H9 (cell line): ENCODE measurements at regions not wholly inside any gene's neighbourhood (a gene's known extent, or its start where the extent isn't known, plus 50 kb on each side); places are given as distances from the start of the nearest gene placed in this dataset.

Source experiments
- DNase-seq: peaks from one replicate; pipeline ENCODE4 v3.0.0-alpha.2; 2017
- H2AFZ ChIP-seq: one replicate; pipeline ENCODE4 v1.6.1; 2013; ENCODE audit warnings: mild to moderate bottlenecking, low read length, control low read depth, moderate library complexity
- H2AK5ac ChIP-seq: 2 replicates; pipeline ENCODE4 v1.6.1; 2013; ENCODE audit warnings: low read length, control low read depth, mixed read lengths; ENCODE audit not compliant: insufficient read length
- H2BK120ac ChIP-seq: one replicate; pipeline ENCODE4 v1.6.1; 2013; ENCODE audit warnings: low read depth, mild to moderate bottlenecking, low read length, control low read depth, inconsistent platforms; ENCODE audit not compliant: poor library complexity, severe bottlenecking
- H2BK12ac ChIP-seq: 2 replicates; pipeline ENCODE4 v1.6.1; 2013; ENCODE audit warnings: low read length, control low read depth, mixed read lengths, low read depth; ENCODE audit not compliant: insufficient read length
- H2BK15ac ChIP-seq: 2 replicates; pipeline ENCODE4 v1.6.1; 2013; ENCODE audit warnings: low read depth, low read length, control low read depth
- H2BK20ac ChIP-seq: one replicate; pipeline ENCODE4 v1.6.1; 2013; ENCODE audit warnings: low read depth, mild to moderate bottlenecking, low read length, control low read depth, inconsistent platforms; ENCODE audit not compliant: poor library complexity, severe bottlenecking
- H2BK5ac ChIP-seq: 2 replicates; pipeline ENCODE4 v1.6.1; 2013; ENCODE audit warnings: low read length, control low read depth, mixed read lengths; ENCODE audit not compliant: insufficient read length
- H3K14ac ChIP-seq: 2 replicates; pipeline ENCODE4 v1.6.1; 2013; ENCODE audit warnings: low read length, control low read depth; ENCODE audit not compliant: insufficient read depth
- H3K18ac ChIP-seq: 2 replicates; pipeline ENCODE4 v1.6.1; 2013; ENCODE audit warnings: low read depth, mild to moderate bottlenecking, mixed read lengths, low read length, control low read depth; ENCODE audit not compliant: insufficient read length
- H3K23ac ChIP-seq: 2 replicates; pipeline ENCODE4 v1.6.1; 2013; ENCODE audit warnings: low read length, control low read depth, mixed read lengths, low read depth; ENCODE audit not compliant: insufficient read length
- H3K23me2 ChIP-seq: 2 replicates; pipeline ENCODE4 v1.6.1; 2013; ENCODE audit warnings: low read depth, mild to moderate bottlenecking, mixed read lengths, low read length, control low read depth; ENCODE audit not compliant: insufficient read length, poor library complexity, severe bottlenecking
- H3K27ac ChIP-seq: 2 replicates; pipeline ENCODE4 v1.5.1; 2013; ENCODE audit warnings: low read length, control low read depth, mixed read lengths, low read depth; ENCODE audit not compliant: insufficient read length
- H3K27me3 ChIP-seq: 2 replicates; pipeline ENCODE4 v1.6.1; 2013; ENCODE audit warnings: low read length, control low read depth, inconsistent platforms; ENCODE audit not compliant: insufficient read depth
- H3K4ac ChIP-seq: 2 replicates; pipeline ENCODE4 v1.6.1; 2013; ENCODE audit warnings: low read depth, mild to moderate bottlenecking, control low read depth, inconsistent platforms, low read length, moderate library complexity
- H3K4me1 ChIP-seq: 2 replicates; pipeline ENCODE4 v1.6.1; 2013; ENCODE audit warnings: low read length, control low read depth, inconsistent platforms; ENCODE audit not compliant: insufficient read depth
- H3K4me2 ChIP-seq: 2 replicates; pipeline ENCODE4 v1.6.1; 2013; ENCODE audit warnings: low read length, control low read depth, mixed read lengths; ENCODE audit not compliant: insufficient read length, insufficient read depth
- H3K56ac ChIP-seq: 2 replicates; pipeline ENCODE4 v1.6.1; 2013; ENCODE audit warnings: low read depth, mild to moderate bottlenecking, mixed read lengths, low read length, control low read depth; ENCODE audit not compliant: insufficient read length
- H3K79me1 ChIP-seq: 2 replicates; pipeline ENCODE4 v1.6.1; 2013; ENCODE audit warnings: low read depth, mild to moderate bottlenecking, moderate library complexity, low read length, control low read depth, inconsistent platforms; ENCODE audit not compliant: insufficient read depth, poor library complexity, severe bottlenecking
- H3K79me2 ChIP-seq: 2 replicates; pipeline ENCODE4 v1.6.1; 2013; ENCODE audit warnings: low read length, control low read depth, inconsistent platforms; ENCODE audit not compliant: insufficient read depth
- H3K9ac ChIP-seq: 2 replicates; pipeline ENCODE4 v1.6.1; 2013; ENCODE audit warnings: low read length, control low read depth, mixed read lengths; ENCODE audit not compliant: insufficient read length; ENCODE audit errors: extremely low read depth
- H3K9me3 ChIP-seq: one replicate; pipeline ENCODE4 v1.6.1; 2013; ENCODE audit warnings: low read depth, low read length, inconsistent platforms; ENCODE audit not compliant: control insufficient read depth
- H3T11ph ChIP-seq: one replicate; pipeline ENCODE4 v1.6.1; 2013; ENCODE audit warnings: mild to moderate bottlenecking, low read length, control low read depth, inconsistent platforms
- H4K20me1 ChIP-seq: one replicate; pipeline ENCODE4 v1.6.1; 2013; ENCODE audit not compliant: control insufficient read depth, insufficient read length, insufficient read depth
- H4K5ac ChIP-seq: 2 replicates; pipeline ENCODE4 v1.6.1; 2013; ENCODE audit warnings: low read depth, mild to moderate bottlenecking, mixed read lengths, low read length, control low read depth; ENCODE audit not compliant: insufficient read length
- H4K8ac ChIP-seq: replicated peaks from 2 replicates; pipeline ENCODE4 v1.6.1; 2013; ENCODE audit warnings: low read length, control low read depth, mixed read lengths, low read depth; ENCODE audit not compliant: insufficient read length
- H4K91ac ChIP-seq: 2 replicates; pipeline ENCODE4 v1.6.1; 2013; ENCODE audit warnings: low read depth, mild to moderate bottlenecking, moderate library complexity, mixed read lengths, low read length, control low read depth; ENCODE audit not compliant: insufficient read length
- H3K27ac Mint-ChIP-seq, 3 experiments: 2 replicates in 2 of 3; 3 replicates in 1 of 3; pipeline ENCODE4 v1.8.0; 2020 to 2021; ENCODE audit warnings: mixed read lengths in 3 of 3, mild to moderate bottlenecking in 1 of 3, moderate library complexity in 1 of 3
- H3K27me3 Mint-ChIP-seq: 2 replicates; pipeline ENCODE4 v1.8.0; 2021; ENCODE audit warnings: low read depth, mild to moderate bottlenecking, moderate library complexity, mixed read lengths
- H3K36me3 Mint-ChIP-seq, 3 experiments: 2 replicates in 2 of 3; 3 replicates in 1 of 3; pipeline ENCODE4 v1.8.0; 2020 to 2021; ENCODE audit warnings: low read depth in 3 of 3, mixed read lengths in 3 of 3; ENCODE audit not compliant: insufficient read depth in 1 of 3
- H3K4me1 Mint-ChIP-seq, 2 experiments: 2 replicates each; pipeline ENCODE4 v1.8.0; 2020; ENCODE audit warnings: mixed read lengths in 2 of 2
- H3K4me3 Mint-ChIP-seq, 2 experiments: 2 replicates in 1 of 2; 3 replicates in 1 of 2; pipeline ENCODE4 v1.8.0; 2020 to 2021; ENCODE audit warnings: mild to moderate bottlenecking in 2 of 2, mixed read lengths in 2 of 2, moderate library complexity in 1 of 2
- H3K9me3 Mint-ChIP-seq, 2 experiments: 2 replicates in 1 of 2; 3 replicates in 1 of 2; pipeline ENCODE4 v1.8.0; 2020; ENCODE audit warnings: mild to moderate bottlenecking in 2 of 2, mixed read lengths in 2 of 2, moderate library complexity in 1 of 2
- WGBS: extraction: QIAGEN DNeasy Blood & Tissue Kit; methylation state at CpG from one replicate; pipeline ENCODE4 v1.1.7; 2013; ENCODE audit warnings: missing lambda C conversion rate, low lambda C conversion rate, mixed read lengths; ENCODE audit not compliant: insufficient read length; ENCODE audit errors: extremely low coverage; 5-methylcytosine and 5-hydroxymethylcytosine counted together
- TF ChIP-seq, protein P1 (sequence below): fragments of 200-600 bp; sonication (generic); conservative IDR thresholded peaks from 3 replicates; pipeline ENCODE4 v1.8.0; 2021; ENCODE audit warnings: antibody characterized with exemption, mild to moderate bottlenecking

GRCh38 chr15:77782691-77783090, 150.0 kb upstream of the LINGO1 start:
- Histone ChIP-seq H3K27ac (no peak overlapping the region), H3K4ac (no peak overlapping the region), H2BK12ac (no peak overlapping the region), H3K4me2 (no peak overlapping the region), H3K9ac (no peak overlapping the region), H2AK5ac (no peak overlapping the region), H3K23me2 (no peaks in the 10 kb centered on the region), H4K5ac (no peak overlapping the region), H3K56ac (no peak overlapping the region), H3K27me3 (no peaks in the 10 kb centered on the region), H4K20me1 (no peaks in the 10 kb centered on the region), H2AFZ (no peak overlapping the region), H3K79me1 (no peaks in the 10 kb centered on the region), H3K14ac (no peak overlapping the region), H3T11ph (no peak overlapping the region), H3K9me3 (no peaks in the 10 kb centered on the region), H3K23ac (no peak overlapping the region), H2BK20ac (no peak overlapping the region), H2BK15ac (no peak overlapping the region), H4K8ac (no peak overlapping the region), H3K4me1 (no peaks in the 10 kb centered on the region), H3K79me2 (no peaks in the 10 kb centered on the region), H3K18ac (no peak overlapping the region), H2BK5ac (no peak overlapping the region), H4K91ac (no peak overlapping the region), H2BK120ac (no peak overlapping the region)
- WGBS, result no CpG with 5 or more reads among the region's 4 CpGs
- peaks cover 12 to 16% of the 10 kb centered on the region in 2 experiments; a peak in 4 of 5 replicates for H3K9me3 Mint-ChIP-seq
- H3K27ac Mint-ChIP-seq, result peak overlapping the region in 1 of 3 experiments; percentile 67; a peak in 1 of 7 replicates
- TF ChIP-seq, protein P1, sequence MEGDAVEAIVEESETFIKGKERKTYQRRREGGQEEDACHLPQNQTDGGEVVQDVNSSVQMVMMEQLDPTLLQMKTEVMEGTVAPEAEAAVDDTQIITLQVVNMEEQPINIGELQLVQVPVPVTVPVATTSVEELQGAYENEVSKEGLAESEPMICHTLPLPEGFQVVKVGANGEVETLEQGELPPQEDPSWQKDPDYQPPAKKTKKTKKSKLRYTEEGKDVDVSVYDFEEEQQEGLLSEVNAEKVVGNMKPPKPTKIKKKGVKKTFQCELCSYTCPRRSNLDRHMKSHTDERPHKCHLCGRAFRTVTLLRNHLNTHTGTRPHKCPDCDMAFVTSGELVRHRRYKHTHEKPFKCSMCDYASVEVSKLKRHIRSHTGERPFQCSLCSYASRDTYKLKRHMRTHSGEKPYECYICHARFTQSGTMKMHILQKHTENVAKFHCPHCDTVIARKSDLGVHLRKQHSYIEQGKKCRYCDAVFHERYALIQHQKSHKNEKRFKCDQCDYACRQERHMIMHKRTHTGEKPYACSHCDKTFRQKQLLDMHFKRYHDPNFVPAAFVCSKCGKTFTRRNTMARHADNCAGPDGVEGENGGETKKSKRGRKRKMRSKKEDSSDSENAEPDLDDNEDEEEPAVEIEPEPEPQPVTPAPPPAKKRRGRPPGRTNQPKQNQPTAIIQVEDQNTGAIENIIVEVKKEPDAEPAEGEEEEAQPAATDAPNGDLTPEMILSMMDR, result no peak
- peaks cover 7% of the 10 kb centered on the region for H3K27me3 Mint-ChIP-seq
- DNase-seq, result no peak
- peaks cover 18 to 51% of the 10 kb centered on the region in 2 experiments for H3K4me1 Mint-ChIP-seq
- H3K36me3 Mint-ChIP-seq, result peaks cover 2 to 27% (median 4%) of the 10 kb centered on the region in 3 experiments; a peak in 6 of 7 replicates
- no peak overlapping the region for H3K4me3 Mint-ChIP-seq
